Uterus (tissue), 2 donors: ENCODE measurements at regions not wholly inside any gene's neighbourhood (a gene's known extent, or its start where the extent isn't known, plus 50 kb on each side); places are given as distances from the start of the nearest gene placed in this dataset.

Experiments used
- POLR2A ChIP-seq, 2 donors: fragments of 450-650 bp; IDR thresholded peaks; one replicate each; pipeline ENCODE4 v1.6.1; 2016; ENCODE audit warnings: antibody characterized with exemption in 2 of 2, mild to moderate bottlenecking in 1 of 2, moderate library complexity in 1 of 2
- TF ChIP-seq, protein P1 (sequence below), 4 experiments: fragments of 200-600 bp in 2 of 4; fragments of 450-650 bp in 2 of 4; sonication (generic) in 2 of 4; IDR thresholded peaks; one replicate each; pipeline ENCODE4 v1.5.1; 2016 to 2019; ENCODE audit warnings: antibody characterized with exemption in 4 of 4, mild to moderate bottlenecking in 2 of 4, moderate library complexity in 1 of 4

DNA sequence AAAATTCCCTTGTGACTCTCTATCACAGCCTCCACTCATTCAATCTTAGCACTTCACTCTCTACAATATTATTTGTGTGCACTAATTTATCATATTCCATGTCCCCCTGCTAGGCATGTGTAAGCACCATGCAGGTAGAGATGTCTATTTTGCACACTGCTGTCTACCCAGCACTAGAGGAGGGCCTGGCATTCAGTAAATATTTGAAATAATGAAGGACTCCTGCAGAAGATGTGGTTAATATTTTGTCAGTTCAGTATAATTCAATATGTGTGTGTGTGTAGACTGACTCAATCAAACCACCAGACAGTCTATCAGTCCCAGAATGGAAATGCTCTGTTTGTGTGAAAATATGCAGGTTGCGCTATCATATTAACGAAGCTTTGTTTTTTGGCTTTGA is 313.6 kb upstream of the CDH6 start:
- TF ChIP-seq POLR2A (IDR thresholded peaks at IDR 0.05): no peak
- TF ChIP-seq, protein P1, sequence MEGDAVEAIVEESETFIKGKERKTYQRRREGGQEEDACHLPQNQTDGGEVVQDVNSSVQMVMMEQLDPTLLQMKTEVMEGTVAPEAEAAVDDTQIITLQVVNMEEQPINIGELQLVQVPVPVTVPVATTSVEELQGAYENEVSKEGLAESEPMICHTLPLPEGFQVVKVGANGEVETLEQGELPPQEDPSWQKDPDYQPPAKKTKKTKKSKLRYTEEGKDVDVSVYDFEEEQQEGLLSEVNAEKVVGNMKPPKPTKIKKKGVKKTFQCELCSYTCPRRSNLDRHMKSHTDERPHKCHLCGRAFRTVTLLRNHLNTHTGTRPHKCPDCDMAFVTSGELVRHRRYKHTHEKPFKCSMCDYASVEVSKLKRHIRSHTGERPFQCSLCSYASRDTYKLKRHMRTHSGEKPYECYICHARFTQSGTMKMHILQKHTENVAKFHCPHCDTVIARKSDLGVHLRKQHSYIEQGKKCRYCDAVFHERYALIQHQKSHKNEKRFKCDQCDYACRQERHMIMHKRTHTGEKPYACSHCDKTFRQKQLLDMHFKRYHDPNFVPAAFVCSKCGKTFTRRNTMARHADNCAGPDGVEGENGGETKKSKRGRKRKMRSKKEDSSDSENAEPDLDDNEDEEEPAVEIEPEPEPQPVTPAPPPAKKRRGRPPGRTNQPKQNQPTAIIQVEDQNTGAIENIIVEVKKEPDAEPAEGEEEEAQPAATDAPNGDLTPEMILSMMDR (IDR thresholded peaks at IDR 0.05): no peak
